Stimulated activated CD4-positive, alpha-beta T cell treated with anti-CD3 and anti-CD28 coated beads, Interleukin-15, amount 100 ng/mL, for 24 hours (primary cell): ENCODE measurements at regions not wholly inside any gene's neighbourhood (a gene's known extent, or its start where the extent isn't known, plus 50 kb on each side); places are given as distances from the start of the nearest gene placed in this dataset.
"Not testable (repeated sequence)": the region's sequence is repeated elsewhere in the genome, so short reads cannot be mapped to it uniquely, and the experiment has no call there.

Experiments
- DNase-seq: peaks from one replicate; pipeline ENCODE4 v3.0.0-alpha.2; 2020

DNA sequence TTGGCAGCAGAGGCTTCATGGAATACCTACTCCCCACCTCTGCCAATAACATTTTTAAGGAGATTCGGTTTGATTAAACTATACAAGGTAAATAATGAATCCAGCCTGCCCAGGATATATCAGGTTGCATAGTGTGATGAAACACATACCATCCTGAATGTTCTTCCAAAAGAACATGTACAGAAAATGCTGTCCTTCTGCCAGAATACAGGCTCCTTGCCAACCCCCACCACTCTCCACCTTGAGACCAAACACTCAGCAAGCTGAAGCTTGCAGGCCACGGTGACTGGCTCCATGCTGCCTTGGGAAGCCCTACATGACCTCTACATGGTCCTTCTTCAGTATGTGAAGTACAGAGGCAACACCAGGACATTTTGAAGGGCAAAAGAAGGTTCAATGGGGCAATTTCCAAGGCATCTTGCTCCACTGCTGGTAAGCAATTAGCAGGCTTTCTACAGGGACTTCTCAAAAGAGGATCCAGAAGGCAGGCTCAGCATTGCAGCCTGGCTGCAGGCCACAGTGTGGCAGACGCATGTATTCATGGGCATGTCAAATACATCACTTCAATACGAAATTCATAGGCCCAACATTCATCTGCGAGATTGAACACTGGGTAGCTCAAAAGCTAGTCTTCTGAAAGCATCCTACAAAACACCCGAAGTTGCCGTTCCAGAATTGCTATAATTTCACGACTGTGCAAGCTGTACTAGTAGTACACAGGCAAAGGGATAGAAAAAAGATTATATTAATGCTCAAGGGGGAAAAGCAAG is 62.4 kb upstream of the SERP2 start:
- DNase-seq: no peak

GRCh38 chr13:44312131-44312530 is 61.5 kb upstream of the SERP2 start:
- DNase-seq: no peak

DNA sequence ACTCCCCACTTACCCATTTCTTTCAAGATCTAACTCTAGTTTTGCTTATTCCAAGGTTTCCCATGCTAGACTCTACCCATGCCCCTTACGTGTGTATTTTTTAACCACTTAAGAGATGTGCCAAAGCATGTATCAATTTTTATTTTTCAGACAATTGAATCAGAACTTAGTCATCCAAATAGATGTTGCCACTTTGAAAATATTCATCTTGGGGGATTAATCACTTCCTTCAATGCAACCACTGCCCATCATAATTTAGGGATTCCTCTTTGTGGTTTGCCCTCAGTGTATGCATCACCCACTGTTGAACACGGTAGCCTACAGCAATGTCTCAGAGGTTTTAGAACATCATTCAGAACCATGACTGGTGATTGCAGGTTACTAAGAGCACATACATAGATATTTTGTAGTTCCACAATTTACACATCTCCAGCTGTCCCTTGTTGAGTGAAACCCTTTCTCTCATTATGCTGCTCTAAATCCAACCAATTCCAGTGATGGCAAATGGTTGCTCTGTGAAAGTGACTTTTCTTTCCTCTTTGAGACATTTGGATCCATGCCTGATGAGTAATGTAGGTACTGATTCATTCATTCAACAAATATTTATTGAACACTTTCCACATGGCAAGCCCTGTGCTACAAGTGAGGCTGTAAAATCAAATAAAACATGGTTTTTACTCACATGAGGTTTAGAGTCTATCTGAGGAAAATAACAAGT is 60.6 kb upstream of the SERP2 start:
- DNase-seq: no peak

GRCh38 chr13:44313674-44314073 is 60.0 kb upstream of the SERP2 start:
- DNase-seq: no peak

GRCh38 chr13:44314160-44314559 is 59.5 kb upstream of the SERP2 start:
- DNase-seq: not testable (repeated sequence)

DNA sequence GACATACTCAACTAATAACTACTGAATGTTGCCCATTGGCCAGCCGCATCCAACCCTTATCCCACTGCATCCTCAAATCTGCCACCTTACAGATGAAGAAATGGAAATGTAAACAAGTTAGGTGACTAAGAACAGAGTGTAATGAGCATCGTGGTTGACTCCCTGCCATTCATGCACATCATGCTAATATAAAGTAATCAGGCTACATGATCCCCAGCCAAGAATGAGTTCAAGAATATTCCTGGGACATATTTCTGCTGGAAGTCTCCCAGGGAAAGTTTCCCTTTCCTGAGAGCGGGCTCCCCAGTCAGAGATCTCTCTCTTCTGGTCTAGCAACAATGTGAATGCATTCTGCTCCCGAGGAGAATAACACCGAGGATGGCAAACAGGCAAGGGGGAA is 55.9 kb upstream of the SERP2 start:
- DNase-seq: no peak

GRCh38 chr13:44318161-44318560 is 55.5 kb upstream of the SERP2 start:
- no peak for DNase-seq

DNA sequence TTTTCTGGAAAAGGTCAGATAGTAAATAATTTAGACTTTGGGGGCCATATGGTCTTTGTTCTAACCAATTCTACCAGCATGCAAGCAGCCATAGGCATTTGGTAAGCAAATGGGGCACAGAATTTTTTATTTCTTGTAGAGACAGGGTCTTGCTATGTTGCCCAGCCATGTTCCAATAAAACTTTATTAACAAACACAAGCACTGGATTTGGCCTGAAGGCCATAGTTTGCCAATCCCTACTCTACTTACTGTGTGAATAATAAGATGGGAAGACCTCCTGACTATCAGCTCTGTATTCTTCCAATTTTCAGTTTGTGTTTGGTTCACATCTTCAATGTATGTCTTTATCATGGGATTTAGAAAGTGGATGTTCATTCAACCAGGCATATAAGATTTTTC is 53.0 kb upstream of the SERP2 start:
- no peak for DNase-seq

DNA sequence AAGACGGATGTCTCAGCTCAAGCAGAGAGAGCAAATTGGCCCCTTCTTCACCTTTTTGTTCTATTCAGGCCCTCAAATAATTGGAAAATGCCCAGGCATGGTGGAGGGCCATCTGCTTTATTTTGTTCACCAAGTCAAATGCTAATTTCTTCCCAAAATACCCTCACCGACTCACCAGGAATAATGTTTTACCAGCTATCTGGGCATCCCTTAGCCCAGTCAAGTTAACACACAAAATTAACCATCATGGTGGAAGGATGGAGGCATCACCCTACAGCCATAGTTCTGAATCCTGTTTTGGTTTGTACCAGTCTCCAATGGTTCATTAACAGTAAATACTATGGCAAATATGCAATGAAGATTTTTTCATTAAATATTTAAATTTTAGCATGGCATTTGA is 51.7 kb upstream of the SERP2 start:
- DNase-seq: no peak

- no peak for DNase-seq
Observed at GRCh38 chr13:44322928-44323327, 50.7 kb upstream of the SERP2 start.

GRCh38 chr13:44323754-44324153 is 49.9 kb upstream of the SERP2 start:
- no peak for DNase-seq
